Posterior vena cava (tissue), 2 donors: ENCODE measurements at regions not wholly inside any gene's neighbourhood (a gene's known extent, or its start where the extent isn't known, plus 50 kb on each side); places are given as distances from the start of the nearest gene placed in this dataset.

Source experiments
- DNase-seq: peaks from one replicate; pipeline ENCODE4 v3.0.0-alpha.2; 2020; ENCODE audit warnings: low spot score
- intact Hi-C, 2 donors: fragments of 100-400 bp; cut with DNase I; formaldehyde crosslinking; loops; one replicate each; pipeline versions ENCODE4 v1.14.1 to v1.14.2; 2022 to 2023
- donor health status: DM: yes; HTN: yes; CAD: no.
- donor health status: DM: yes; HTN: yes; CAD: no.

DNA sequence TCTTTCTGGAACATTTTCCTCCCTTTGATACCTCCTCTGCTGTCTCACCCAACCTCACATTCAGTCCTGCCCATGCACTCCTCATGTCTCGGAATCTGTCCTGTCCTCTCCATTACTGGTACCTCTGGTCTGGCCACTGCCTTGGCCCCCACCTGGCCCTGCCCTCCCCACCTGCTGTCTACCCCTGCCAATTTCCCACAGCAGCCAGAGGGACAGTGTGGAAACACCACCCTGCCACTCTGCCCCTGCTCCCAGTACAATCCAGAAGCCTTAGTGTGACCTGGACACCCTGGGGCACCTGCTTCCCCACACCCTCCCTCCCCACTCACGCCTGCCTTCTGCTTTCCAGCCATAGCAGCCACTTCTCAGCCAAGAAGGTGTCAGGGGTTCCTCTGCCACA is 534.4 kb downstream of the MATN1 start:
- intact Hi-C loops = no loop called here
- DNase-seq = no peak

DNA sequence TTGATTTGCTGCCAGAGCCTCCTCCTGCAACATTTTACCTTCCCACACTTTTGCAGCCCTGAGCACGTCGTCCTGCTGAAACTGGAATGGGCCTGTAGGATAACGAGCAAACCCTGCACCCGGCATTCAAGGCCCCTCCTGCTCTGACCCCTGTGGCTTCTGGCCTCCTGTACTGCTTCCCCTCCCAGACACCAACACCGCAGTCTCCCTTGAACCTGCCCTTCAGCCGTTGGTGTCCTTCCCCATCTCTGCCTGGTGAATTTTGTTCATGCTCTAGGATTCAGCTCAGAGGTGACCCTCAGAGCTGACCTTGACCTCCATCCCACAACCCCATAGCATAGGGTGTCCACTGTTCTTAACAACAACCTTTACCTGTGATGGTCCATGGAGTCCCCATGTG is 535.1 kb downstream of the MATN1 start:
- DNase-seq = no peak
- intact Hi-C loops = no loop called here

DNA sequence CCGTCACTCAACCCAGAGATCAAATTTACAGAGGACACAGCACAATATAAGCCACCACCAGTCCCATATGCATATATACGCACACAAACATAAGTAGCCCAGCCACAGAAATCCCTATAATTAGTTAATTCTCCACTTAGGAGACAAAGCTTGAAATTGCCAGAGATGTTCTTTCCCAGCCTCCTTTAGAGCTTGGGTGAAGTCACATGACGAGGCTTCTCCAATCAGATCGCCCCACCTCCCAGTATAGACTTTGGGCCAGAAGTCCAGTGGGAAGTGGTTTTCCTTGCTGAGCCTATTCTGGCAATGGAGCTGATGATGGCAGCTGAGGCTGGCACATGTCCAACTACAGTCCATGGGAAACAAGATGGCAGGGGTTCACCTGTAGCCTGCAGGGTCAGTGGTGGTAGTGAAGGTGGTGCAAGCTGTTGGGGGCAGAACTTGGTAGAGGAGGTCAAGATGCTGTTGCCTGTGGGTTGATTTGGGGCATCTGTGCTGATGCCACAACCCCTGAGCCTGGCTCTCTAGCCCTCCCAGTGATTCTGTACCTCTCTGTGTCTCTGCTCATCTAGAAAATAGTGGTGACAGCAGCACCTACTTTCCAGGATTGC is 535.9 kb downstream of the MATN1 start:
- DNase-seq = peak; percentile 50
- intact Hi-C loops = no loop called here

DNA sequence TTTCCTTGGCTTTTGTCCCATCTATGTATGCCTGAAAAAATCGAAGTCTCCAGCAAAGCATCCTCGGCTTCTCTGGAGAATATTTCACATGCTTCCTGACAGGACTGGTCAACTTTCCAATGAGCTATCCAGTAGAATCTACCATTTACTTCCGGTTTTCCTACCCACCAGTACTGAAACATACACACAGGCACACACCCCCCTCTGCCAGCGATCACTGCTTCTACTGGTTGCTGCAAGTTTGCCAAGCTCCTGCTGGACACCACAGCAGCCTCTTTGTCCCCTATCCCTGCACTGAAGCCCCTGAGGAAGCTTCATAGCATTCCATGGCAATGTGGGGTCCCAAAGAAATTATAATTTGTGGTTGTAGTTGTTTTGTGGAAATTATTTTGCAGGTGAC is 536.8 kb downstream of the MATN1 start:
- intact Hi-C loops = no loop called here
- no peak for DNase-seq

DNA sequence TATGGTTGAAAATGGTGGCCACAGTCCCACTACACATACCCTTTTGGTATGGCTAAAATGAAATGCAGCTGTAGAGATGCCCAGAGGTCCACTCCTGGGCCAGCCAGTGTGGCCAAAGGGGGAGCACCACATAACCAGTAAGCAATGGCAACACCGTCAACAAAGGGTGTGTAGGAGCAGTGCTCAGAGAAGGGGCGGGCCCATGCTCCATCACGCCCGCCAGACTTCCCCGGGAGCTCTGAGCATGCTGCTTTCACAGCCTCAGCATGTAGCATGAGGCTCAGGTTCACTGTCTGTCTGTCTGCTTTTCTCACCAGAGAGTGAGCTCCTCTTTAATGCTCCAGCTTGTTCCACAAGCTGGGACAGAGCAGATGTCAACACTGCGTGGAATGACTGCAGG is 537.6 kb downstream of the MATN1 start:
- intact Hi-C loops = no loop called here

DNA sequence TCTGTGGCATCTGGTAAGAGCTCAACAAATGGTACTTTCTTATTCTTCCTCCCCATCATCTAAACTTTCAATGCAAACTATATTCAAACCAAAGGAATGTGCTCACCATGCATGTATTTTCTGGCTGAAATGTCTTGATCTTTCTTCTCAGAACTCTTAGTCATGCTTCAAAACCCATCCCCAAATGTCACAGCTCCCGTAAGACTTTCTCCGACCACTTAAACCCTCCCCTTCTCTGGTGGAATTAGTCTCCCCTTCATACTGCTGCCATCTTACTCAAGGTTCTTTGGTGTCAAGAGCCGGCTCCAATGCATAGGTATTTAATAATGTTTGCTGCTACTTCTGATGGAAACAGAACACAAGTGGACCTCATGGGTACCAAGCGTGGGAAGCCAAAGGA is 538.1 kb downstream of the MATN1 start:
- no peak for DNase-seq
- intact Hi-C loops = no loop called here

More for the DNA sequence above, 537.6 kb downstream of the MATN1 start:
- DNase-seq = no peak

DNA sequence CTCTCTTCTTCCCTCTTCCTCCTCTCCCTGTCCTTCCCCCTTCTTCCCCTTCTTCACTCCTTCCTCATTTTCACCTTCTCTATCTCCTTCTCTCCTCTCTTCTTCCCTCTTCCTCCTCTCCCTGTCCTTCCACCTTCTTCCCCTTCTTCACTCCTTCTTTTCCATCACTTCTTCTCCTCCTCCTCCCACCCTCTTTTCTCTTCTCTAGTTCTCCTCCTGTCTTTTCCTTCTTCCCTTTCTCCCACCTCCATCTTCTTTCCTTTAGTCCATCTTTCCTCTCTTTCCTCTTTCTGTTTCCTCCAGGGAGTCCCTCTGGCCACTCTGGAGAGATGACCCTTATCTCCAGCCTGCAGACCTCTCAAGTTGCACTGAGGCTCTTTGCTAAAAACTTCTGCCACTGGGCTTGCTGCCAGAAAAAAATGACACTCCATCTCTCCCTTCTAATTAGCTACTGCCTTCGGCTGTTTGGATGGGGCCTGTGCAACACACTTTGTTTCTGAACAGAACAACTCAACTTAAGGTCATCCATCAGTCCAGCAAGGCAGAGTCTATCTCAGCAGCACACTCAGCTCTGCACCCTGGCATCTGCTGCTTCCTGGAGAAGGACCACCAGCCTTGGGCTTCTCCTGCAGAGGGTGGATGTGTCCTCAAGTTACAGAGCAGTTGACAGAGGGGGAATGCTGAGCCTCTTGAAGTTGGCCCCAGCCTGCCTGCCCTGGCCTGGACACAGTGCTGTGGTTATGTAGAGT is 538.8 kb downstream of the MATN1 start:
- intact Hi-C loops = no loop called here
- no peak for DNase-seq

DNA sequence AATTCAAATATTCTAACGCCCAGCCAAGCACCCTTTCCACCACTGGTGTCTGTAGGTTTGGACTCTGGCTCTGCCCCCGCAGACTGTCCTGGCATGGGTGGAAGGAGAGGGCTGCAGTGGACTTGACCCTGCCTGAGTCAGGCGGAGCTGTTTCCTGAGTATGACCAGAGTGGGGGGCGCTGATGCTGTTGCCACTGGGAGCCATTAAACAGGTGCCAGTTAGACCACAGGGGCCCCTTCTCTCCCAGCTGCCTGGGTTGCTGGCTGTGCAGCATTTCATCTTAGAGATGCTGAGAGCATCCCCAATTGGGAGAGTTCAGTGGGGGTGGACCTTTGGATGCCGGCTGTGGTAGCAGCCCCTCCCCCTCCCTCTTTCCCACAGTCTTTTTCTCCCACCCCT is 539.5 kb downstream of the MATN1 start:
- intact Hi-C loops = no loop called here
- DNase-seq = no peak

DNA sequence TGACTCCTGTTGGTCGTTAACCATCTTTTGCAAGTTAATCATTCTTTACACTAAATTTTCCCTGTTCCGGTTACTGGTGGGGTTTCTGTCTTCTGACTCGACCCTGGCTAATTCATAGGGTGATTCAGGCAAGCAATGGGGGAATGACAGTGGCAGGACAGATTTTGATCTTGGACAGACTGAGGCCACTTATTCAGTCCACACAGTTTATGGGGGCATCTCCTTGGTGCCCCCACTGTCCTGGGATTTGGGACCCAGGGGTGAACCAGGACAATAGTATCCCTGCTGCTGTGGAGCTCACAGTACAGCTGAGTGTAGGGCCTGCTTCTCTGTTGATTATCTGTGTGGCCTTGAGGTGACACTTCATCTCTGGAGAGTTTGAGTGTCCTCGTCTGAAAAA is 540.4 kb downstream of the MATN1 start:
- no peak for DNase-seq
- intact Hi-C loops = no loop called here

DNA sequence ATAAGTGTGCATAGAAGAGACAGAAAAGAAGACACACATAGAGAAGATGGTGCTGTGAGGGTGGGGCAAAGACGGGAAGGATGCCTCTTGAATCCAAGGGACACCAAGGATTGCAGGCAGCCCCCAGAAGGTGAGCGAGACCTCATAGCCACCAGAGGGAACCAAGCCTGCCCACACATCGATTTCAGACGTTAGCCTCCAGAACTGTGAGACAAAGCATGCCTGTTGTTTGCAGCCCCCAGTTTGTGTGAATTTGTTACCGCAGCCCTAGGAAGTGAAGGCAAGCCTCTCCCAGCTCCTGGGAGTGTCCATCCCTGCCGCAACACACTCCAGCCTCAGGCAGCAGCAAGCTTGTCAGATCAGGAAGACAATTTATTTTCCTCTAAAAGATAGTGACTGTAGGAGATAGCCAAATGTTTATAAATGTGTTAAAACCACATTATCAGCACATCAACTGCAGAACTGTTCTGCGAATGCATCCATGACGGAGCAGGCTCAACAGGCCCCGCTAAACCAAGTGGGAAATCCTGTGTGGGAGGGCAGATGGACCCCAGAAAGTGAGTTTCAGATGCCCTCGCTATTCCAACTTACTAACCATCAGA is 543.3 kb downstream of the MATN1 start:
- no peak for DNase-seq
- intact Hi-C loops = no loop called here

DNA sequence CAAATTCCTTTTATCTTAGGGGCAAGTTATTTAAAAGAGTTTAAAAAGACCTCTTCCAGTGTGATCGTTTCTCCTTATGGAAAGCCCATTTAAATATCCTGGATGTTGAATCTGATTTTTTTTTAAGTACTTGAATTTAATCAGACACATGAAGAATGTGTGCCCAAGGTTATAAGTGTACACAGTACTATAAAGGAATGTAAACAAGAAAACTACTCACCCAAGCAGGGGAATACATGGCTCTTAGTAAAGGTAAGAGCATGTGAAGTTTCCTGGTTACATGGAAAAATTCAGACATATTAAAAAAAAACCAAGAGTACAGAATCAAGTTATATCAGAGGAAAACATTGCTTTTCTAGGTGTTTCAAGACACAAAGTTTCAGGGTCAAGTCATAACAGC is 546.9 kb downstream of the MATN1 start:
- no peak for DNase-seq
- intact Hi-C loops = no loop called here

DNA sequence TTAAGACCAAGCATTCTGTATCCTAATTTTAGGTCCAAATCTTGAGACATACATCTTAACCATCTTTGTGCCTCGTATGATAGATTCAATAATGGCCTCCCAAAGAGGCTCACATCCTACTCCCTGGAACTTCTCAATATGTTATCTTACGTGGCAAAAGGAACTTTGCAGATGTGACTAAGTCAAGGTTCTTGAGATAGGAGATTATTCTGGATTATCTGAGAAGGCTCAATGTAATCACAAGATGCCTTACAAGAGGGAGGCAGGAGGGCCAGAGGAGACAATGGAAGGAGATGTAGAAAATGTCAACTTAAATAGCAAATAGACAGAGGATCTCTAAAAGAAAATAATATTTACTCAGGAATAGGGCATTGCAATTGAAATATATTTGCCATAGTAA is 548.9 kb downstream of the MATN1 start:
- no peak for DNase-seq
- intact Hi-C loops = no loop called here

DNA sequence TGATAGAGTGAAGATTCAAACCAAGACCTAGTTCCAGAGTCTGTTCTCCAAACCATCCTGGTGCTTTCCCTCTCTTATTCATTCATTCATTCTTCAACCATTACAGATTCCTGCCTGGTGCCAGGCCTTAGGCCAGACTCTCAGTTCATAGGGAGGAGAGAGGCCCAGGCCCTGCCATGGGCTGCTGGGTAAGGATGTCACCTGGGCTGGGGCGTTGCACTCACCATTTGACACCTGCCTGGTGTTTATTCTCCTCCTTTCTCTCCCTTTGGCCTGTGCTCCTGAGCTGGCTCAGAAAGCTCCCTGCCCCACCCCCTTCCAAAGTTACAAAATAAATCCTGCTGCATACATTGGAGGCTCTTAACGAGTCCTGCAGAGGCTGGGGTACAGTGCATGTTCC is 549.8 kb downstream of the MATN1 start:
- intact Hi-C loops = no loop called here
- no peak for DNase-seq

DNA sequence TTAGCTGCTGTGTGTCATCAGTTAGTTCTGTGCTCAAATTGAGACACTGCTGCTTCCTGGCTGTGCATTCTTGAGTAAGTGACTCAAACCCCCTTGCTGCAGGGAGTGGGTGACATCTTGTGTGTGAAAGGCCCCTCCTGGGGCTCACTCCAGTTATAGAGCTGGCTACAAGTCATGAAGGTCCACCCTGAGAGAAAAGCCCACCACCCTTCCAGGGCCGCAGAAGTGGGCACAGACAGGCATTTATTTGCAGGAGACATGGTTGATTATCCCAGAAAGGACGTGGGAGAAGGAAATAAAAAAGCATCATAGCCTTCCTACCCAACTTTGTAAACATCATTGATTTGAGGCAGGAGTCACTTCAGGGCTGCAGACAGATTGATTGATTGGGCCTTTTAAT is 550.6 kb downstream of the MATN1 start:
- intact Hi-C loops = no loop called here
- DNase-seq = no peak

DNA sequence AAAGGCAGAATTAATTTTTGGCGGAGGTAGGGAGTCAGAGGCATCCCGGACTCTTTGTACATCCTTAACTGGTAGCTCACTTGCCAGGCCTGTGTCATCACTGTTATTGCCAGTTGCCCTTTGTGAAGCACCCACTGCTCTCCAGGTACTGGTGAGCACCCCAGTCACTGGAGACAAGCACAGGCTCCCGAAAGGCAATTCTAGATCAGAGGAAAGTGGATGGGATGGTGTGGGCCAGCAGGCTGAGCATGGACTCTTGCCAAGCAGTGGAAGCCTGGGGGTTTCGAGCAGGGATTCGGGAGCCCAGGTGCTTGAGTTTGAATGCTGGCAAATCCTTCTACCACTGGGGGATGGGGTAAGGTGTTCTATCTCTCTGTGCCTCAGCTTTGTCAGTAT is 551.1 kb downstream of the MATN1 start:
- intact Hi-C loops = no loop called here
- no peak for DNase-seq

DNA sequence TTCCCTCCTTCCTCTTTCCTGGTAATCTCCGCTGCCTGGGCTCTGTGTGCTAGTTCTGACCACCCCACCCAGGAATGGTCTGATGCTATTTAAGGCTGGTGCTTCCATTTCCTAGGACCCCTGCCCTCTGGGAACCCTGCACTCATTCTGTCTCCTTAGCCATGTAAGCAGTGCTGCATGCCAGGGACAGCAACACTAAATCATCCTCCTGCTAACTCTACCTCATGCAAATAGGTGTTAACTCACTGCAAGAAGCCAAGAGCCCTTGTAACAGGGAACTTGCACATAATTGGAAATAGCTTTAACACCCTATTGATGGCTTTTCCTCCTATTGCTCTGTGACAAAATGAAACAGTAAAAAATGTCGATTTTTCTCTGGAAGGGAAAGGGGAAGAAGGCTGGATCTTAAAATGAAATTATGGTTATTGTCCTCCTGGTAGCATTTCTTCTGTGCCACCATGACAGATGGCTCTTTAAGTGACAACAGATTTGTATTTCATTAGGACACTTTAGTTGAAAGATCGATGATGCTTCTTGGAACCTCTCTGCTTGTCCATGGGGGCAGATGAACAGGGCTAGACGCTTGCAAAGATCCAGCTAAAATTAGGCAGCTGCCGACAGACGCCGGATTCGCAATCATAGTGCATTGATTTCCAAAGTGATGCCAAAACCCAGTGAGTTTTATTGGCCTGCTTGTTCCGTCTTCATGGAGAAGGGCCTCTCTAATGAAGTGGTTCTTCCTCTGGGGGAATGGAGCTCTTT is 551.7 kb downstream of the MATN1 start:
- intact Hi-C loops = no loop called here
- no peak for DNase-seq

DNA sequence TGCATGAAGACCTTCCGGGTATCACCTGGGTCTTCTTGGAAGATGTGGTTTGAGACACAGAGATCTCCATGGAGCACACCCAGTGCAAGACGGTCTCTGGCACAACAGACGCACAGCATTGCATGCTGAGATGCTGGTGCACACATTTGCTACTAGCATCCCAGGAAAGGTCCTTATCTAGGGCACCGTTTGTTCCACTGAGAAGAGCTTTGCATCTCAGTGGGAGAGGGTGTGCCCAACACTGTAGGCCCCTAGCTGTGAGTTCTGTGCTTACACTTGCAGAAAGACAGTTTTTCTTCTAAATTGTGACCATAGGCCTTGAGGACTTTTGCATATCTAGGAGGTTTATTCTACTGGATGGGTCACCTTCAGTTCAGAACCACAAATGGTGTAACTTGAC is 554.1 kb downstream of the MATN1 start:
- no peak for DNase-seq
- intact Hi-C loops = no loop called here

DNA sequence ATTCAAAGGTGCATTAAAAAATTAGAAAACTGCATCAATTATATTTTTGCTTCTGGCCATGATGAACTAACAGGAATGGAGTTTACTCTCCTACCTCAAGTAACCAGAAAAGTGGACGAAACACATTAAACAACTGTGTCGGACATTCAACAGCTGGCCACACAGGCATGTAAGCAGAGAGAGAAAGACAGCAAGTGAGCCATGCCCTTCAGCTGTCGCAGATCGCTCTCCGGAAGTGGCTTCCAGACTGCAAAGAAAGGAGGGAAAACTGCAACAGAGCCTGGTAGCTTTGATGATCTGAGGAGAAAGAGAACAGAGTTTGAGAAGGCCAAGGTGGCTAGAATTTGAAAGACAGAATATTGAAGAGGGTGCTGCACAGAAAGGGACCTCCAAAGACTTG is 557.2 kb downstream of the MATN1 start:
- intact Hi-C loops = no loop called here
- DNase-seq = no peak

DNA sequence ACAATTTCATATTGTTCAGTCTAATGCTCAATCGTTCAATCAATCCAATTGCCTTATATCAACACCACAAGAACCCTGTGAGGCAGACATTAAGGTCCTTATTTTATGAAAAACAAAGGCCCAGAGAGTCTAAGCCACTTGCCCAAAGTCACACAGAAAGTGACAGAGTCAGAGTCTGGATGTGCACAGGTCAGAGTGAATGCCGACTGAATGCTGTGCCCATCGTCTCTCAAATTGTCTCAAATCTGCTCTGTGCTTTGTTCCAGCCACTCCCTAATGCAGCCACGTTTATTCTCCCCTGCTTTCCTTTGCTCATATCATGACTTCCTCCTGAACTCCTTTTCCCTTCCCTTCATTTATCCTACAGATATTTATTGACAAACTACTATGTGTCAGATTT is 558.3 kb downstream of the MATN1 start:
- no peak for DNase-seq
- intact Hi-C loops = no loop called here

DNA sequence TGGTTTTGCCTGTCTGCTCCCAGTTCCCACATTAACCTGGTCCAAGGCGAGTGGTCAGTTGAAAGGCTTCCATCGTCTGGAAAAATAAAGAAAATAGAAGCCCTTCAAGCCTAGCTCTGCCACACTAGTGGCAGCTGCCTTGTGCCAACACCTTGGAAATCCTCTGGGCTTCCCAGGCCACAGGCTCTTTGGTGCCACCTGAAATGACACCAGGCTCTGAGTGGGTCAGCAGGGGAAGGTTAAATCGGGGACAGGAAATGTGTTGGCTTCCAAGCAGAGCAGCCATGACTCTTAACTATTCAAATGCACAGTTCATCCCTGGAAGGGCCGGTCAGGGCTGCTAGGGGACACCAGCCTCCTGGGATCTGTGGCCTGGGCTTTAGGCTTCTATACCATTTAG is 558.7 kb downstream of the MATN1 start:
- intact Hi-C loops = no loop called here
- no peak for DNase-seq
